H1 (cell line): ENCODE measurements at regions not wholly inside any gene's neighbourhood (a gene's known extent, or its start where the extent isn't known, plus 50 kb on each side); places are given as distances from the start of the nearest gene placed in this dataset.
A peak's percentile ranks its signal among the peaks of the same experiment; 100 is the strongest.

Experiments used
- CTCF ChIA-PET: fragments of 300-600 bp; sonication (Branson Sonifier 250); formaldehyde crosslinking; loops from one replicate; lab custom pipeline; 2021; ENCODE audit not compliant: partially characterized antibody; lab: Charles Lee
- POLR2A ChIA-PET: fragments of 300-600 bp; sonication (Branson Sonifier 250); formaldehyde crosslinking; loops from one replicate; lab custom pipeline; 2021; ENCODE audit warnings: inconsistent platforms; ENCODE audit not compliant: partially characterized antibody; lab: Charles Lee
- DNase-seq, 2 experiments: peaks; one replicate each; pipeline versions ENCODE4 v3.0.0 to v3.0.0-alpha.2; 2010 to 2022; ENCODE audit warnings: low spot score in 2 of 2, low read depth in 1 of 2, mixed read lengths in 1 of 2
- FAIRE-seq: peaks from 2 replicates; lab custom pipeline; 2011; peaks lifted over from hg19 to GRCh38; lab: Jason Lieb, UNC
- H2AFZ ChIP-seq: 2 replicates; pipeline ENCODE4 v1.8.1; 2012; ENCODE audit warnings: low read length, inconsistent platforms
- H2AK5ac ChIP-seq: 2 replicates; pipeline ENCODE4 v1.6.1; 2013; ENCODE audit warnings: low read depth, low read length
- H2BK120ac ChIP-seq: replicated peaks from 2 replicates; pipeline ENCODE3; 2013; ENCODE audit warnings: low read depth, low read length, inconsistent platforms
- H2BK12ac ChIP-seq: 2 replicates; pipeline ENCODE4 v1.6.1; 2013; ENCODE audit warnings: low read depth, low read length
- H2BK15ac ChIP-seq: 2 replicates; pipeline ENCODE4 v1.6.1; 2013; ENCODE audit warnings: low read length
- H2BK20ac ChIP-seq: 2 replicates; pipeline ENCODE4 v1.6.1; 2013; ENCODE audit warnings: low read length
- H2BK5ac ChIP-seq: 2 replicates; pipeline ENCODE4 v1.6.1; 2013; ENCODE audit warnings: low read depth, low read length
- H3K14ac ChIP-seq: 2 replicates; pipeline ENCODE4 v1.6.1; 2013; ENCODE audit warnings: inconsistent platforms; ENCODE audit not compliant: insufficient read length
- H3K18ac ChIP-seq: 2 replicates; pipeline ENCODE4 v1.6.1; 2013; ENCODE audit warnings: low read length; ENCODE audit errors: extremely low read depth
- H3K23ac ChIP-seq: 2 replicates; pipeline ENCODE4 v1.6.1; 2013; ENCODE audit warnings: inconsistent platforms; ENCODE audit not compliant: insufficient read length
- H3K23me2 ChIP-seq: 2 replicates; pipeline ENCODE4 v1.6.1; 2013; ENCODE audit warnings: low read depth, low read length
- H3K27ac ChIP-seq: 2 replicates; pipeline ENCODE4 v1.6.1; 2011; ENCODE audit warnings: low read depth, low read length, inconsistent platforms
- H3K27me3 ChIP-seq, 4 experiments: replicated peaks in 1 of 4; 1 replicate in 1 of 4; 2 replicates in 3 of 4; pipeline versions ENCODE4 v1.6.1 to v1.8.1; 2011 to 2013; ENCODE audit warnings: low read length in 3 of 4, mild to moderate bottlenecking in 3 of 4, inconsistent platforms in 2 of 4, mixed read lengths in 2 of 4, moderate library complexity in 1 of 4; ENCODE audit not compliant: control insufficient read depth in 3 of 4, insufficient read depth in 3 of 4; ENCODE audit errors: extremely low read depth in 1 of 4
- H3K36me3 ChIP-seq, 4 experiments: 2 replicates each; pipeline versions ENCODE4 v1.6.1 to v1.8.1; 2011 to 2013; ENCODE audit warnings: mild to moderate bottlenecking in 4 of 4, low read length in 3 of 4, moderate library complexity in 2 of 4, control low read depth in 1 of 4, inconsistent platforms in 1 of 4; ENCODE audit not compliant: insufficient read depth in 4 of 4, control insufficient read depth in 2 of 4
- H3K4ac ChIP-seq: replicated peaks from 2 replicates; pipeline ENCODE3; 2013; ENCODE audit warnings: low read length, low read depth, mixed read lengths, inconsistent platforms; ENCODE audit not compliant: insufficient read length
- H3K4me1 ChIP-seq, 4 experiments: replicated peaks in 1 of 4; 1 replicate in 1 of 4; 2 replicates in 3 of 4; pipeline versions ENCODE4 v1.6.1 to v1.8.1; 2011 to 2013; ENCODE audit warnings: low read length in 3 of 4, inconsistent platforms in 2 of 4, mixed read lengths in 1 of 4; ENCODE audit not compliant: insufficient read depth in 4 of 4, control insufficient read depth in 3 of 4
- H3K4me2 ChIP-seq, 2 experiments: 2 replicates each; pipeline versions ENCODE4 v1.6.1 to v1.8.1; 2011 to 2013; ENCODE audit warnings: low read depth in 2 of 2, low read length in 2 of 2, control low read depth in 1 of 2, inconsistent platforms in 1 of 2, mild to moderate bottlenecking in 1 of 2; ENCODE audit not compliant: insufficient read depth in 1 of 2
- H3K4me3 ChIP-seq, 4 experiments: fragments of 200-600, 300-600 bp in 1 of 4; sonication (generic), shearing (Covaris generic), sonication (Bioruptor Twin) in 1 of 4; 2 replicates each; pipeline versions ENCODE4 v1.5.1 to v1.8.1; 2011 to 2016; ENCODE audit warnings: low read length in 4 of 4, low read depth in 3 of 4, control low read depth in 2 of 4, inconsistent platforms in 2 of 4, mild to moderate bottlenecking in 2 of 4, mixed read lengths in 1 of 4, moderate library complexity in 1 of 4; ENCODE audit not compliant: insufficient read depth in 2 of 4; ENCODE audit errors: extremely low read depth in 1 of 4
- H3K56ac ChIP-seq: replicated peaks from 2 replicates; pipeline ENCODE3; 2013; ENCODE audit warnings: low read depth, mild to moderate bottlenecking, mixed read lengths, low read length, inconsistent platforms; ENCODE audit not compliant: insufficient read length
- H3K79me1 ChIP-seq: 2 replicates; pipeline ENCODE4 v1.6.1; 2013; ENCODE audit warnings: low read depth, low read length, control low read depth
- H3K79me2 ChIP-seq, 2 experiments: 2 replicates each; pipeline versions ENCODE4 v1.6.1 to v1.8.1; 2012 to 2013; ENCODE audit warnings: low read length in 2 of 2, mild to moderate bottlenecking in 2 of 2, inconsistent platforms in 1 of 2; ENCODE audit not compliant: insufficient read depth in 2 of 2, control insufficient read depth in 1 of 2
- H3K9ac ChIP-seq, 4 experiments: replicated peaks in 1 of 4; 1 replicate in 1 of 4; 2 replicates in 3 of 4; pipeline versions ENCODE4 v1.6.1 to v1.8.1; 2011 to 2013; ENCODE audit warnings: low read depth in 3 of 4, low read length in 3 of 4, control low read depth in 2 of 4, mild to moderate bottlenecking in 2 of 4, moderate library complexity in 2 of 4, inconsistent platforms in 1 of 4; ENCODE audit errors: extremely low read depth in 1 of 4
- H3K9me3 ChIP-seq, 2 experiments: 2 replicates each; pipeline versions ENCODE4 v1.6.1 to v1.8.1; 2012 to 2013; ENCODE audit warnings: mild to moderate bottlenecking in 2 of 2, moderate library complexity in 2 of 2, control low read depth in 1 of 2, inconsistent platforms in 1 of 2, low read depth in 1 of 2, low read length in 1 of 2, mixed read lengths in 1 of 2; ENCODE audit not compliant: insufficient read depth in 2 of 2
- H4K20me1 ChIP-seq, 2 experiments: replicated peaks in 1 of 2; 2 replicates each; pipeline versions ENCODE3 to v1.8.1; 2011 to 2013; ENCODE audit warnings: inconsistent platforms in 2 of 2, low read length in 2 of 2, mild to moderate bottlenecking in 1 of 2; ENCODE audit not compliant: insufficient read depth in 2 of 2, control insufficient read depth in 1 of 2
- H4K5ac ChIP-seq: 2 replicates; pipeline ENCODE4 v1.6.1; 2013; ENCODE audit warnings: low read length, low read depth, mixed read lengths, inconsistent platforms; ENCODE audit not compliant: insufficient read length
- H4K8ac ChIP-seq: 2 replicates; pipeline ENCODE4 v1.8.0; 2013; ENCODE audit warnings: mild to moderate bottlenecking, moderate library complexity, low read length, inconsistent platforms; ENCODE audit not compliant: insufficient read depth; ENCODE audit errors: extremely low read depth
- H4K91ac ChIP-seq: replicated peaks from 2 replicates; pipeline ENCODE3; 2013; ENCODE audit warnings: low read length, mixed read lengths, inconsistent platforms; ENCODE audit not compliant: insufficient read length
- CBX5 ChIP-seq: fragments of 300-800, 300-1000 bp; sonication (generic); IDR thresholded peaks from 2 replicates; pipeline ENCODE4 v1.7.1; 2016; ENCODE audit warnings: antibody characterized with exemption, low read length, low read depth
- HDAC6 ChIP-seq: IDR thresholded peaks from one replicate; pipeline ENCODE4 v1.7.1; 2012; ENCODE audit warnings: low read depth, mild to moderate bottlenecking, inconsistent platforms, low read length, moderate library complexity
- POLR2A ChIP-seq, 2 experiments: IDR thresholded peaks; 1 replicate in 1 of 2; 2 replicates in 1 of 2; pipeline ENCODE4 v1.6.1; 2011; ENCODE audit warnings: low read depth in 2 of 2, low read length in 2 of 2, mild to moderate bottlenecking in 2 of 2; ENCODE audit errors: control extremely low read depth in 1 of 2
- POLR2AphosphoS5 ChIP-seq: IDR thresholded peaks from 2 replicates; pipeline ENCODE4 v1.6.1; 2011; ENCODE audit warnings: low read depth, low read length
- RAD21 ChIP-seq, 2 experiments: IDR thresholded peaks in 1 of 2; conservative IDR thresholded peaks in 1 of 2; 2 replicates each; pipeline ENCODE4 v1.6.1; 2011; ENCODE audit warnings: low read depth in 2 of 2, low read length in 2 of 2, improper control_type of control experiment in 1 of 2, inconsistent platforms in 1 of 2, mild to moderate bottlenecking in 1 of 2, moderate library complexity in 1 of 2
- RBBP5 ChIP-seq: IDR thresholded peaks from 2 replicates; pipeline ENCODE4 v1.7.1; 2012; ENCODE audit warnings: low read depth, mild to moderate bottlenecking, inconsistent platforms, low read length, moderate library complexity, borderline replicate concordance

DNA sequence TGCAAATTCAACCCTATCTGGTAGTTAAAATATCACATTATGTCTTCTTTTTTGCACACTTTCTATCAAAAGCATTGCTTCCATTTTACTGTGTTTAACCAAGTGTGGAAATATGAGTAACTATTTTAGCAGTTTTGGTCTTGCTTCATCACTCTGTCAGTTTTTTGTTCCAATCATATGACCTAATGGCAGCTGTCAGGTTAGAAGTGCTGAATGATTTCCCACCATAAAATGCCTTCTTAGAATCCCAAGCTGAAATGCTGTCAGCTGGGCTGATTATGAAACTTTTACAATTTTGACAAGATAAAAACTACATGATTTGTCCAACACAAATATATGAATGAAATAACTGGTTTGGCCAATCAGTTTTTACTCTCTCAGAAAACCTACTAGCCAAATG, 1654.6 kb upstream of the RAG2 start:
- no peaks in the 10 kb centered on the region for H4K20me1 ChIP-seq
- H3K27me3 ChIP-seq = no peaks in the 10 kb centered on the region
- no peak overlapping the region for H3K18ac ChIP-seq
- no peak overlapping the region for H2BK15ac ChIP-seq
- H4K5ac ChIP-seq = no peak overlapping the region
- peaks cover 0 to 3% of the 10 kb centered on the region in 2 experiments; a peak in 1 of 4 replicates for H3K9me3 ChIP-seq
- no peak overlapping the region for H4K91ac ChIP-seq
- H3K79me2 ChIP-seq = no peaks in the 10 kb centered on the region
- peak overlapping the region; percentile 72 for H2BK120ac ChIP-seq
- no peak overlapping the region for H3K23ac ChIP-seq
- FAIRE-seq = no peak
- no peak overlapping the region for H3K4ac ChIP-seq
- no peaks in the 10 kb centered on the region for H3K36me3 ChIP-seq
- H3K79me1 ChIP-seq = no peaks in the 10 kb centered on the region
- no peak for DNase-seq
- H2AFZ ChIP-seq = no peak overlapping the region
- no peaks in the 10 kb centered on the region; the same call in 1 of the 2 replicates for H3K23me2 ChIP-seq
- POLR2A ChIA-PET = no interaction called here
- no peak overlapping the region for H2BK12ac ChIP-seq
- H3K4me2 ChIP-seq = no peak overlapping the region
- no peak overlapping the region for H2BK5ac ChIP-seq
- no peak overlapping the region for H2BK20ac ChIP-seq
- H3K4me3 ChIP-seq = no peak overlapping the region
- no peak overlapping the region for H3K9ac ChIP-seq
- no peak overlapping the region for H3K27ac ChIP-seq
- no peak for TF ChIP-seq POLR2AphosphoS5
- TF ChIP-seq RAD21 (IDR thresholded peaks at IDR 0.05 in 1 of 2, conservative IDR thresholded peaks at IDR 0.05 in 1 of 2; ENCODE audit: low read depth in 2 of 2, low read length in 2 of 2) = no peak
- no peak for TF ChIP-seq RBBP5
- no peak for TF ChIP-seq CBX5
- no peak for TF ChIP-seq POLR2A (IDR thresholded peaks at IDR 0.05; ENCODE audit: control extremely low read depth in 1 of 2, low read depth in 2 of 2, low read length in 2 of 2)
- TF ChIP-seq HDAC6 = no peak
- TF ChIP-seq, all 59 proteins: peak for 0
- H3K56ac ChIP-seq = no peak overlapping the region
- CTCF ChIA-PET = no interaction called here
- H3K14ac ChIP-seq = no peak overlapping the region
- H2AK5ac ChIP-seq = no peak overlapping the region
- no peak overlapping the region for H4K8ac ChIP-seq
- H3K4me1 ChIP-seq = peaks cover 0 to 8% (median 1%) of the 10 kb centered on the region in 4 experiments; a peak in 2 of 7 replicates
